HepG2 (cell line): ENCODE measurements at regions not wholly inside any gene's neighbourhood (a gene's known extent, or its start where the extent isn't known, plus 50 kb on each side); places are given as distances from the start of the nearest gene placed in this dataset.

Experiments
- CEBPG ChIP-seq: IDR thresholded peaks from 2 replicates; pipeline ENCODE4 v1.6.1; 2016
- MED1 ChIP-seq: sonication (generic); formaldehyde crosslinking; IDR thresholded peaks from 2 replicates; pipeline ENCODE4 v1.4.0; 2020; ENCODE audit warnings: missing genetic modification reagents
- NCOR1 ChIP-seq: fragments of 200-600 bp; sonication (generic); IDR thresholded peaks from 2 replicates; pipeline ENCODE4 v1.7.0; 2017; ENCODE audit warnings: antibody characterized with exemption, low read length, borderline replicate concordance
- NFKB2 ChIP-seq: sonication (generic); formaldehyde crosslinking; IDR thresholded peaks from 2 replicates; pipeline ENCODE4 v1.4.0; 2020; ENCODE audit warnings: missing genetic modification reagents, borderline replicate concordance
- NR2F2 ChIP-seq: IDR thresholded peaks from 2 replicates; pipeline ENCODE4 v1.6.1; 2012; ENCODE audit warnings: low read depth, inconsistent platforms, borderline replicate concordance
- RFXAP ChIP-seq: sonication (generic); formaldehyde crosslinking; IDR thresholded peaks from 2 replicates; pipeline ENCODE4 v1.4.0; 2020; ENCODE audit warnings: missing genetic modification reagents, borderline replicate concordance
- TARDBP ChIP-seq: sonication (generic); formaldehyde crosslinking; IDR thresholded peaks from 2 replicates; pipeline ENCODE4 v1.8.0; 2022; ENCODE audit warnings: mild to moderate bottlenecking, missing genetic modification reagents
- TRIM24 ChIP-seq: sonication (generic); formaldehyde crosslinking; IDR thresholded peaks from 2 replicates; pipeline ENCODE4 v1.8.0; 2022; ENCODE audit warnings: mild to moderate bottlenecking, missing genetic modification reagents
- ZBTB21 ChIP-seq: sonication (generic); formaldehyde crosslinking; IDR thresholded peaks from 2 replicates; pipeline ENCODE4 v1.4.0; 2020; ENCODE audit warnings: missing genetic modification reagents
- ZNF317 ChIP-seq: sonication (generic); formaldehyde crosslinking; IDR thresholded peaks from 2 replicates; pipeline ENCODE4 v1.5.0; 2020; ENCODE audit warnings: mild to moderate bottlenecking, missing genetic modification reagents
- ZNF879 ChIP-seq: sonication (generic); formaldehyde crosslinking; IDR thresholded peaks from 2 replicates; pipeline ENCODE4 v1.8.1; 2023; ENCODE audit warnings: missing genetic modification reagents
- ZSCAN9 ChIP-seq: IDR thresholded peaks from 2 replicates; pipeline ENCODE4 v1.6.1; 2016; ENCODE audit warnings: borderline replicate concordance
- TF ChIP-seq, protein P1 (sequence below): sonication (generic); formaldehyde crosslinking; IDR thresholded peaks from 2 replicates; pipeline ENCODE4 v1.5.0; 2020; ENCODE audit warnings: mild to moderate bottlenecking, missing genetic modification reagents
- TF ChIP-seq, protein P2 (sequence below): sonication (generic); formaldehyde crosslinking; IDR thresholded peaks from 2 replicates; pipeline ENCODE4 v1.4.0; 2020; ENCODE audit warnings: missing genetic modification reagents
- TF ChIP-seq, protein P3 (sequence below): IDR thresholded peaks from 2 replicates; pipeline ENCODE4 v1.6.1; 2016; ENCODE audit warnings: missing compliant biosample characterization, missing genetic modification reagents, borderline replicate concordance
- TF ChIP-seq, protein P4 (sequence below): sonication (generic); IDR thresholded peaks from 2 replicates; pipeline ENCODE4 v1.6.1; 2016; ENCODE audit warnings: low read depth, borderline replicate concordance
- TF ChIP-seq, protein P5 (sequence below): sonication (generic); formaldehyde crosslinking; IDR thresholded peaks from 2 replicates; pipeline ENCODE4 v1.4.0; 2020; ENCODE audit warnings: mild to moderate bottlenecking, missing genetic modification reagents, borderline replicate concordance

DNA sequence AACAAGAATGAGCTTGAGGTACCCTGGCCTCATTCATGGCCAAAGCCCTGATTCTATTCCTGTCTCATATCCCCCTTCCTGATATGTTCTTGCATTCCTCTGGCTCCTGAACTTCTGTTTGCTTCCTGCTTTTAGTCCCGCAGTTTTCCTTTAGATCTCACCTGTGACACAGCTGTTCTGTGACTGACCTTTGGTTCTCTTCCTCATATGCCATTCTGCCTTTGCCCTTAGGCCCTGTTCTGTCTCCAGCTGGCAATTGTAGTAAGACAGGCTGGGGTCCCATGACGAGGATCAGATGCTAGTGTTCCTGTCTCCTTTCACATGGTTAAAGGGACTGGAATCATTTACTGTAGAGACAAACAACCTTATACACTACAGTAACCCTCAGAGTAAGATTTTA is 59.0 kb upstream of the PDE3B start (continued):
- TF ChIP-seq, protein P1, sequence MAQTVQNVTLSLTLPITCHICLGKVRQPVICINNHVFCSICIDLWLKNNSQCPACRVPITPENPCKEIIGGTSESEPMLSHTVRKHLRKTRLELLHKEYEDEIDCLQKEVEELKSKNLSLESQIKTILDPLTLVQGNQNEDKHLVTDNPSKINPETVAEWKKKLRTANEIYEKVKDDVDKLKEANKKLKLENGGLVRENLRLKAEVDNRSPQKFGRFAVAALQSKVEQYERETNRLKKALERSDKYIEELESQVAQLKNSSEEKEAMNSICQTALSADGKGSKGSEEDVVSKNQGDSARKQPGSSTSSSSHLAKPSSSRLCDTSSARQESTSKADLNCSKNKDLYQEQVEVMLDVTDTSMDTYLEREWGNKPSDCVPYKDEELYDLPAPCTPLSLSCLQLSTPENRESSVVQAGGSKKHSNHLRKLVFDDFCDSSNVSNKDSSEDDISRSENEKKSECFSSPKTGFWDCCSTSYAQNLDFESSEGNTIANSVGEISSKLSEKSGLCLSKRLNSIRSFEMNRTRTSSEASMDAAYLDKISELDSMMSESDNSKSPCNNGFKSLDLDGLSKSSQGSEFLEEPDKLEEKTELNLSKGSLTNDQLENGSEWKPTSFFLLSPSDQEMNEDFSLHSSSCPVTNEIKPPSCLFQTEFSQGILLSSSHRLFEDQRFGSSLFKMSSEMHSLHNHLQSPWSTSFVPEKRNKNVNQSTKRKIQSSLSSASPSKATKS (CRISPR knock-in tag): no peak
- peak; percentile 85; the same call in 1 of the 2 replicates for TF ChIP-seq TARDBP
- no peak; the same call in 1 of the 2 replicates for TF ChIP-seq TRIM24
- TF ChIP-seq, protein P2, sequence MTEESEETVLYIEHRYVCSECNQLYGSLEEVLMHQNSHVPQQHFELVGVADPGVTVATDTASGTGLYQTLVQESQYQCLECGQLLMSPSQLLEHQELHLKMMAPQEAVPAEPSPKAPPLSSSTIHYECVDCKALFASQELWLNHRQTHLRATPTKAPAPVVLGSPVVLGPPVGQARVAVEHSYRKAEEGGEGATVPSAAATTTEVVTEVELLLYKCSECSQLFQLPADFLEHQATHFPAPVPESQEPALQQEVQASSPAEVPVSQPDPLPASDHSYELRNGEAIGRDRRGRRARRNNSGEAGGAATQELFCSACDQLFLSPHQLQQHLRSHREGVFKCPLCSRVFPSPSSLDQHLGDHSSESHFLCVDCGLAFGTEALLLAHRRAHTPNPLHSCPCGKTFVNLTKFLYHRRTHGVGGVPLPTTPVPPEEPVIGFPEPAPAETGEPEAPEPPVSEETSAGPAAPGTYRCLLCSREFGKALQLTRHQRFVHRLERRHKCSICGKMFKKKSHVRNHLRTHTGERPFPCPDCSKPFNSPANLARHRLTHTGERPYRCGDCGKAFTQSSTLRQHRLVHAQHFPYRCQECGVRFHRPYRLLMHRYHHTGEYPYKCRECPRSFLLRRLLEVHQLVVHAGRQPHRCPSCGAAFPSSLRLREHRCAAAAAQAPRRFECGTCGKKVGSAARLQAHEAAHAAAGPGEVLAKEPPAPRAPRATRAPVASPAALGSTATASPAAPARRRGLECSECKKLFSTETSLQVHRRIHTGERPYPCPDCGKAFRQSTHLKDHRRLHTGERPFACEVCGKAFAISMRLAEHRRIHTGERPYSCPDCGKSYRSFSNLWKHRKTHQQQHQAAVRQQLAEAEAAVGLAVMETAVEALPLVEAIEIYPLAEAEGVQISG (CRISPR knock-in tag): 0 out of 2 replicates have a peak, but pooled peaks have one; percentile 40
- peak; percentile 77; the same call in 1 of the 2 replicates for TF ChIP-seq ZNF317 (CRISPR knock-in tag)
- TF ChIP-seq, protein P3, sequence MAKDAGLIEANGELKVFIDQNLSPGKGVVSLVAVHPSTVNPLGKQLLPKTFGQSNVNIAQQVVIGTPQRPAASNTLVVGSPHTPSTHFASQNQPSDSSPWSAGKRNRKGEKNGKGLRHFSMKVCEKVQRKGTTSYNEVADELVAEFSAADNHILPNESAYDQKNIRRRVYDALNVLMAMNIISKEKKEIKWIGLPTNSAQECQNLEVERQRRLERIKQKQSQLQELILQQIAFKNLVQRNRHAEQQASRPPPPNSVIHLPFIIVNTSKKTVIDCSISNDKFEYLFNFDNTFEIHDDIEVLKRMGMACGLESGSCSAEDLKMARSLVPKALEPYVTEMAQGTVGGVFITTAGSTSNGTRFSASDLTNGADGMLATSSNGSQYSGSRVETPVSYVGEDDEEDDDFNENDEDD (CRISPR knock-in tag): peak; percentile 22; the same call in 1 of the 2 replicates
- TF ChIP-seq NCOR1: peak; percentile 36; the same call in 1 of the 2 replicates
- 0 out of 2 replicates have a peak, but pooled peaks have one; percentile 30 for TF ChIP-seq ZSCAN9 (CRISPR knock-in tag)
- peak; percentile 20; the same call in 1 of the 2 replicates for TF ChIP-seq CEBPG
- TF ChIP-seq NR2F2: 0 out of 2 replicates have a peak, but pooled peaks have one; percentile 29
- TF ChIP-seq ZNF879 (CRISPR knock-in tag): no peak
- no peak for TF ChIP-seq NFKB2 (CRISPR knock-in tag)
- TF ChIP-seq RFXAP (CRISPR knock-in tag): peak; percentile 60; the same call in 1 of the 2 replicates
- TF ChIP-seq, protein P4, sequence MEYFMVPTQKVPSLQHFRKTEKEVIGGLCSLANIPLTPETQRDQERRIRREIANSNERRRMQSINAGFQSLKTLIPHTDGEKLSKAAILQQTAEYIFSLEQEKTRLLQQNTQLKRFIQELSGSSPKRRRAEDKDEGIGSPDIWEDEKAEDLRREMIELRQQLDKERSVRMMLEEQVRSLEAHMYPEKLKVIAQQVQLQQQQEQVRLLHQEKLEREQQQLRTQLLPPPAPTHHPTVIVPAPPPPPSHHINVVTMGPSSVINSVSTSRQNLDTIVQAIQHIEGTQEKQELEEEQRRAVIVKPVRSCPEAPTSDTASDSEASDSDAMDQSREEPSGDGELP: peak; percentile 99
- TF ChIP-seq, protein P5, sequence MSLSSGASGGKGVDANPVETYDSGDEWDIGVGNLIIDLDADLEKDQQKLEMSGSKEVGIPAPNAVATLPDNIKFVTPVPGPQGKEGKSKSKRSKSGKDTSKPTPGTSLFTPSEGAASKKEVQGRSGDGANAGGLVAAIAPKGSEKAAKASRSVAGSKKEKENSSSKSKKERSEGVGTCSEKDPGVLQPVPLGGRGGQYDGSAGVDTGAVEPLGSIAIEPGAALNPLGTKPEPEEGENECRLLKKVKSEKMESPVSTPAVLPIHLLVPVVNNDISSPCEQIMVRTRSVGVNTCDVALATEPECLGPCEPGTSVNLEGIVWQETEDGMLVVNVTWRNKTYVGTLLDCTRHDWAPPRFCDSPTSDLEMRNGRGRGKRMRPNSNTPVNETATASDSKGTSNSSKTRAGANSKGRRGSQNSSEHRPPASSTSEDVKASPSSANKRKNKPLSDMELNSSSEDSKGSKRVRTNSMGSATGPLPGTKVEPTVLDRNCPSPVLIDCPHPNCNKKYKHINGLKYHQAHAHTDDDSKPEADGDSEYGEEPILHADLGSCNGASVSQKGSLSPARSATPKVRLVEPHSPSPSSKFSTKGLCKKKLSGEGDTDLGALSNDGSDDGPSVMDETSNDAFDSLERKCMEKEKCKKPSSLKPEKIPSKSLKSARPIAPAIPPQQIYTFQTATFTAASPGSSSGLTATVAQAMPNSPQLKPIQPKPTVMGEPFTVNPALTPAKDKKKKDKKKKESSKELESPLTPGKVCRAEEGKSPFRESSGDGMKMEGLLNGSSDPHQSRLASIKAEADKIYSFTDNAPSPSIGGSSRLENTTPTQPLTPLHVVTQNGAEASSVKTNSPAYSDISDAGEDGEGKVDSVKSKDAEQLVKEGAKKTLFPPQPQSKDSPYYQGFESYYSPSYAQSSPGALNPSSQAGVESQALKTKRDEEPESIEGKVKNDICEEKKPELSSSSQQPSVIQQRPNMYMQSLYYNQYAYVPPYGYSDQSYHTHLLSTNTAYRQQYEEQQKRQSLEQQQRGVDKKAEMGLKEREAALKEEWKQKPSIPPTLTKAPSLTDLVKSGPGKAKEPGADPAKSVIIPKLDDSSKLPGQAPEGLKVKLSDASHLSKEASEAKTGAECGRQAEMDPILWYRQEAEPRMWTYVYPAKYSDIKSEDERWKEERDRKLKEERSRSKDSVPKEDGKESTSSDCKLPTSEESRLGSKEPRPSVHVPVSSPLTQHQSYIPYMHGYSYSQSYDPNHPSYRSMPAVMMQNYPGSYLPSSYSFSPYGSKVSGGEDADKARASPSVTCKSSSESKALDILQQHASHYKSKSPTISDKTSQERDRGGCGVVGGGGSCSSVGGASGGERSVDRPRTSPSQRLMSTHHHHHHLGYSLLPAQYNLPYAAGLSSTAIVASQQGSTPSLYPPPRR: peak; percentile 50; the same call in 1 of the 2 replicates
- peak; percentile 89 for TF ChIP-seq MED1 (CRISPR knock-in tag)
- TF ChIP-seq ZBTB21 (CRISPR knock-in tag): peak; percentile 26; the same call in 1 of the 2 replicates
